H1 (cell line): ENCODE measurements at regions not wholly inside any gene's neighbourhood (a gene's known extent, or its start where the extent isn't known, plus 50 kb on each side); places are given as distances from the start of the nearest gene placed in this dataset.

Experiments
- EGR1 ChIP-seq: IDR thresholded peaks from 2 replicates; pipeline ENCODE4 v1.6.1; 2011; ENCODE audit warnings: low read depth, low read length, borderline replicate concordance
- KDM5A ChIP-seq: fragments of 200-600 bp; IDR thresholded peaks from 2 replicates; pipeline ENCODE4 v1.7.1; 2012; ENCODE audit warnings: mild to moderate bottlenecking, low read length, inconsistent platforms, mixed read lengths
- SIX5 ChIP-seq: IDR thresholded peaks from 2 replicates; pipeline ENCODE4 v1.6.1; 2011; ENCODE audit warnings: mild to moderate bottlenecking, low read depth, low read length

GRCh38 chr1:58030456-58030855 is 516.1 kb downstream of the OMA1 start:
- TF ChIP-seq EGR1 (no peak), SIX5 (no peak), KDM5A (no peak)
